GM13977 (cell line): ENCODE measurements at regions not wholly inside any gene's neighbourhood (a gene's known extent, or its start where the extent isn't known, plus 50 kb on each side); places are given as distances from the start of the nearest gene placed in this dataset.

Source experiments
- DNase-seq: peaks from one replicate; pipeline ENCODE4 v3.0.0; 2012; ENCODE audit warnings: low spot score
- CTCF ChIP-seq: IDR thresholded peaks from 2 replicates; pipeline ENCODE4 v1.5.1; 2012; ENCODE audit warnings: mild to moderate bottlenecking, control low read depth; ENCODE audit not compliant: insufficient read depth; ENCODE audit errors: extremely low read depth, missing control alignments
- in situ Hi-C: fragments of 300-500 bp; cut with MboI; formaldehyde crosslinking; loops from one replicate; pipeline ENCODE4 v1.12.0; 2022; ENCODE audit warnings: low sequenced_read_pairs, low pct_unique_long_range_greater_than_20kb, mixed read lengths, inconsistent platforms; ENCODE audit not compliant: unreplicated experiment

- no peak for DNase-seq
- TF ChIP-seq CTCF: no peak
- in situ Hi-C loops: loop anchor here (25.0 kb wide), 2 partner anchors 796 to 971 kb away; no protein-coding TSS in a partner anchor
Observed at GRCh38 chr13:97866346-97866745, 87.1 kb upstream of the IPO5 start.

- DNase-seq: no peak
- TF ChIP-seq CTCF: no peak
Observed at GRCh38 chr13:97866751-97867150, 86.7 kb upstream of the IPO5 start.

GRCh38 chr13:97873398-97873797 lies 80.1 kb upstream of the IPO5 start:
- DNase-seq: no peak
- in situ Hi-C loops: loop anchor here (25.0 kb wide), 2 partner anchors 789 to 964 kb away; no protein-coding TSS in a partner anchor

More at GRCh38 chr13:97866751-97867150, 86.7 kb upstream of the IPO5 start:
- in situ Hi-C loops: loop anchor here (25.0 kb wide), 2 partner anchors 796 to 971 kb away; no protein-coding TSS in a partner anchor

GRCh38 chr13:97875218-97875617 lies 78.3 kb upstream of the IPO5 start:
- no peak for TF ChIP-seq CTCF
- in situ Hi-C loops: no loop called here
- no peak for DNase-seq

More at GRCh38 chr13:97873398-97873797, 80.1 kb upstream of the IPO5 start:
- no peak for TF ChIP-seq CTCF

- no peak for TF ChIP-seq CTCF
- DNase-seq: no peak
- in situ Hi-C loops: no loop called here
Observed at GRCh38 chr13:97875911-97876310, 77.6 kb upstream of the IPO5 start.

- DNase-seq: no peak
- no peak for TF ChIP-seq CTCF
- in situ Hi-C loops: no loop called here
Observed at GRCh38 chr13:97878431-97879375, 74.8 kb upstream of the IPO5 start.
